ENCODE measurements at regions not wholly inside any gene's neighbourhood (a gene's known extent, or its start where the extent isn't known, plus 50 kb on each side); places are given as distances from the start of the nearest gene placed in this dataset.

DNA sequence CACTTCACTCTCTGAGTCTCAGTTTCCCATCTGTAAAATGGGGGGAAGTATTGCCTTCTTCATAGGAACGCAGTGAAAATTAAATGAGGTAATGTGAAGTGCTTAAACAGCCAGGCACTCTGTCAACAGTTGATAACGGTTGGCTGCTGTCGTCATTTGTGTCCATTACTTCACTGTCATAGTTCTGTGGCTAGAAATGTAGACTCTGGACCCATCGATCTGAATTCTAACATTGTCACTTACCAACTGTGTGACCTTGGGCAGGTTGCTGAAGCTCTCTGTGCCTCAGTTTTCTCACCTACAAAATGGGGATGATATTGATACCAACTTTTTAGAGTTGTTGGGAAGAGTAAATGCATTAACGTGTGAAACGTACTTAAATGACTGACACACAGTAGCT is 152.6 kb downstream of the PTPRU start:
- FAIRE-seq (no peak), ATAC-seq (no peak), DNase-seq (ENCODE audit: low spot score) (peak; percentile 35)
- no peaks in the 10 kb centered on the region for H3K36me3 ChIP-seq (replicated peaks in 1 of 2; ENCODE audit: control insufficient read depth in 1 of 2, insufficient read depth in 2 of 2, low read length in 2 of 2)
- H3K79me2 ChIP-seq (ENCODE audit: insufficient read depth, low read length), result no peaks in the 10 kb centered on the region
- H4K20me1 ChIP-seq (ENCODE audit: insufficient read depth, low read length), result no peaks in the 10 kb centered on the region
- H3K4me3 ChIP-seq (replicated peaks in 1 of 3; ENCODE audit: insufficient read depth in 1 of 3, low read depth in 2 of 3, low read length in 3 of 3), result no peak overlapping the region
- peaks cover under 1 to 8% of the 10 kb centered on the region in 2 experiments; a peak in 2 of 5 replicates for H3K27me3 ChIP-seq (ENCODE audit: control insufficient read depth in 1 of 2, insufficient read depth in 2 of 2, low read length in 2 of 2)
- H3K27ac ChIP-seq (ENCODE audit: extremely low read length, insufficient read depth, low read length), result no peak overlapping the region
- ChIA-PET CTCF (ENCODE audit: low intra/inter-chr PET ratio, low total read pairs) (no interaction called here), POLR2A (no interaction called here)
- intact Hi-C loops (cut with micrococcal nuclease; ENCODE audit: unreplicated experiment), result no loop called here
- BruUV-seq (replicated peaks), result no TSS peak
- no peaks in the 10 kb centered on the region for H3K4me1 ChIP-seq (ENCODE audit: insufficient read depth, low read length)
- H3K4me2 ChIP-seq (ENCODE audit: low read depth, low read length), result no peak overlapping the region
- no peak overlapping the region for H2AFZ ChIP-seq (ENCODE audit: low read length)
- in situ Hi-C loops (cut with HindIII; ENCODE audit: extremely low pct_ligation_motif_present, low pct_unique_long_range_greater_than_20kb), result loop anchor here (25.0 kb wide), 1 partner anchor 698 kb away; no protein-coding TSS in a partner anchor
- TF ChIP-seq CREB1 (IDR thresholded peaks at IDR 0.05) (peak; percentile 61), CREB1 (CRISPR knock-in tag; IDR thresholded peaks at IDR 0.05) (peak; percentile 36; the same call in 1 of the 2 replicates), ZNF557 (CRISPR knock-in tag; IDR thresholded peaks at IDR 0.05) (no peak), SP1 (IDR thresholded peaks at IDR 0.05) (no peak), SP1 (CRISPR knock-in tag; IDR thresholded peaks at IDR 0.05) (no peak), ZBTB21 (CRISPR knock-in tag; IDR thresholded peaks at IDR 0.05) (peak; percentile 93), ZSCAN12 (CRISPR knock-in tag; IDR thresholded peaks at IDR 0.05) (no peak), ZMYM3 (CRISPR knock-in tag; IDR thresholded peaks at IDR 0.05) (peak; percentile 81), ZSCAN30 (CRISPR knock-in tag; IDR thresholded peaks at IDR 0.05) (no peak), ZNF629 (CRISPR knock-in tag; conservative IDR thresholded peaks at IDR 0.05) (peak; percentile 91), MXI1 (IDR thresholded peaks at IDR 0.05; ENCODE audit: borderline replicate concordance, low read depth, low read length) (no peak), ATF7 (IDR thresholded peaks at IDR 0.05) (peak; percentile 34; the same call in 1 of the 2 replicates), ATF7 (CRISPR knock-in tag; IDR thresholded peaks at IDR 0.05) (no peak), KDM1A (CRISPR knock-in tag; IDR thresholded peaks at IDR 0.05) (peak; percentile 90), ZNF12 (CRISPR knock-in tag; IDR thresholded peaks at IDR 0.05) (peak; percentile 44; the same call in 1 of the 2 replicates), IKZF1 (IDR thresholded peaks at IDR 0.05) (no peak), HOXA3 (CRISPR knock-in tag; IDR thresholded peaks at IDR 0.05) (peak; percentile 27; the same call in 1 of the 2 replicates), ZMYM2 (CRISPR knock-in tag; IDR thresholded peaks at IDR 0.05) (peak; percentile 33; the same call in 1 of the 2 replicates)
- TF ChIP-seq, protein P1, sequence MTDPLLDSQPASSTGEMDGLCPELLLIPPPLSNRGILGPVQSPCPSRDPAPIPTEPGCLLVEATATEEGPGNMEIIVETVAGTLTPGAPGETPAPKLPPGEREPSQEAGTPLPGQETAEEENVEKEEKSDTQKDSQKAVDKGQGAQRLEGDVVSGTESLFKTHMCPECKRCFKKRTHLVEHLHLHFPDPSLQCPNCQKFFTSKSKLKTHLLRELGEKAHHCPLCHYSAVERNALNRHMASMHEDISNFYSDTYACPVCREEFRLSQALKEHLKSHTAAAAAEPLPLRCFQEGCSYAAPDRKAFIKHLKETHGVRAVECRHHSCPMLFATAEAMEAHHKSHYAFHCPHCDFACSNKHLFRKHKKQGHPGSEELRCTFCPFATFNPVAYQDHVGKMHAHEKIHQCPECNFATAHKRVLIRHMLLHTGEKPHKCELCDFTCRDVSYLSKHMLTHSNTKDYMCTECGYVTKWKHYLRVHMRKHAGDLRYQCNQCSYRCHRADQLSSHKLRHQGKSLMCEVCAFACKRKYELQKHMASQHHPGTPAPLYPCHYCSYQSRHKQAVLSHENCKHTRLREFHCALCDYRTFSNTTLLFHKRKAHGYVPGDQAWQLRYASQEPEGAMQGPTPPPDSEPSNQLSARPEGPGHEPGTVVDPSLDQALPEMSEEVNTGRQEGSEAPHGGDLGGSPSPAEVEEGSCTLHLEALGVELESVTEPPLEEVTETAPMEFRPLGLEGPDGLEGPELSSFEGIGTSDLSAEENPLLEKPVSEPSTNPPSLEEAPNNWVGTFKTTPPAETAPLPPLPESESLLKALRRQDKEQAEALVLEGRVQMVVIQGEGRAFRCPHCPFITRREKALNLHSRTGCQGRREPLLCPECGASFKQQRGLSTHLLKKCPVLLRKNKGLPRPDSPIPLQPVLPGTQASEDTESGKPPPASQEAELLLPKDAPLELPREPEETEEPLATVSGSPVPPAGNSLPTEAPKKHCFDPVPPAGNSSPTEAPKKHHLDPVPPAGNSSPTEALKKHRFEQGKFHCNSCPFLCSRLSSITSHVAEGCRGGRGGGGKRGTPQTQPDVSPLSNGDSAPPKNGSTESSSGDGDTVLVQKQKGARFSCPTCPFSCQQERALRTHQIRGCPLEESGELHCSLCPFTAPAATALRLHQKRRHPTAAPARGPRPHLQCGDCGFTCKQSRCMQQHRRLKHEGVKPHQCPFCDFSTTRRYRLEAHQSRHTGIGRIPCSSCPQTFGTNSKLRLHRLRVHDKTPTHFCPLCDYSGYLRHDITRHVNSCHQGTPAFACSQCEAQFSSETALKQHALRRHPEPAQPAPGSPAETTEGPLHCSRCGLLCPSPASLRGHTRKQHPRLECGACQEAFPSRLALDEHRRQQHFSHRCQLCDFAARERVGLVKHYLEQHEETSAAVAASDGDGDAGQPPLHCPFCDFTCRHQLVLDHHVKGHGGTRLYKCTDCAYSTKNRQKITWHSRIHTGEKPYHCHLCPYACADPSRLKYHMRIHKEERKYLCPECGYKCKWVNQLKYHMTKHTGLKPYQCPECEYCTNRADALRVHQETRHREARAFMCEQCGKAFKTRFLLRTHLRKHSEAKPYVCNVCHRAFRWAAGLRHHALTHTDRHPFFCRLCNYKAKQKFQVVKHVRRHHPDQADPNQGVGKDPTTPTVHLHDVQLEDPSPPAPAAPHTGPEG (CRISPR knock-in tag; IDR thresholded peaks at IDR 0.05), result no peak
- H3K9me3 ChIP-seq (ENCODE audit: low read length), result no peaks in the 10 kb centered on the region
- H3K9ac ChIP-seq (ENCODE audit: insufficient read depth, low read depth, low read length), result no peak overlapping the region
- 22% methylated on average over 6 of the region's 6 CpGs for WGBS (ENCODE audit: low lambda C conversion rate)
